Large intestine (tissue), 3 donors: ENCODE measurements at regions not wholly inside any gene's neighbourhood (a gene's known extent, or its start where the extent isn't known, plus 50 kb on each side); places are given as distances from the start of the nearest gene placed in this dataset.

ENCODE experiments used
- DNase-seq, 2 donors: peaks; one replicate each; pipeline versions ENCODE4 v3.0.0 to v3.0.0-alpha.2; 2013
- H3K27ac ChIP-seq: one replicate; pipeline ENCODE4 v1.5.1; 2013; ENCODE audit warnings: low read length
- H3K27me3 ChIP-seq: 2 replicates; pipeline ENCODE4 v1.6.1; 2013; ENCODE audit warnings: low read length; ENCODE audit not compliant: control insufficient read depth, insufficient read depth
- H3K36me3 ChIP-seq: 2 replicates; pipeline ENCODE4 v1.6.1; 2013; ENCODE audit warnings: low read length; ENCODE audit not compliant: control insufficient read depth, insufficient read depth
- H3K4me1 ChIP-seq: one replicate; pipeline ENCODE4 v1.6.1; 2013; ENCODE audit warnings: low read length; ENCODE audit not compliant: control insufficient read depth, insufficient read depth
- H3K4me3 ChIP-seq: one replicate; pipeline ENCODE4 v1.5.1; 2013; ENCODE audit warnings: low read length
- H3K9me3 ChIP-seq: one replicate; pipeline ENCODE4 v1.6.1; 2013; ENCODE audit warnings: mild to moderate bottlenecking, low read depth, low read length, moderate library complexity; ENCODE audit not compliant: control insufficient read depth
- WGBS: methylation state at CpG from one replicate; pipeline ENCODE4 v1.1.5; 2013; ENCODE audit warnings: low lambda C conversion rate; ENCODE audit not compliant: insufficient coverage; 5-methylcytosine and 5-hydroxymethylcytosine counted together

DNA sequence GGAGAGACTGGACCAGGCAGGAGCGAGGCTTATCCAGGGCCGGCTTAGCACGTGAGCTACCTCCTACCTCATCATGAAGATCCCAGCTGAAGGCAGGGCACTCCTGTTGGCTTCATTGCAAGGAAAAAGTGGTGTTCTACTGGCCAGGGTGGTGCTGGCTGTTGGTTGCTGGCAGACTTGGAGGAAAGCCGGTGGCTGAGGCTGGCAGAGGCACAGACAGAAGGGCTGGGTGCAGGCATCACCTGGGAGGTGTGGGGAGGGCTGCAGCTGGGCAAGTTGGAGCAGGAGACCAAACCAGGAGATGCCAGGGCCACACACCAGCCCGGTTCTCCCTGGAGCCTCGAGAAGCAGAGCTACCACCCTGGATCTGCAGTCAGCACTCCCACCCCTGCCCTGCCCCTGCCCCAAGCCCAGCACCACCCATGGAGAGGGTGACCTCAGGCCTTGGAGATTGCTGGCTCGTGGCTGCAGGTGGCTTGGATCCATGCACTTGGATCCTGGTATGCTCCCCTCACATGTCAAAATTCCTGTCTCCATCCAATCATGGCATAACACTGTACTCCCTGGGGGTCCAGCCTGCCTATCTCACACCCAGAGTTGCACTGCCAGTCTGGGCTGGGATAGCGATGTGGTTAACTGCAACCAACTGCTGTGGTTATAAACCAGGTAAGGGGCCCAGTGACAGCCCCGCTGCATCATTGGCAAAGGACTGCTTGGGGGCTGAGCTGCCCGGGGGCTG lies 49.7 kb downstream of the GLI2 start:
- Histone ChIP-seq H3K4me1 (peaks cover 30% of the 10 kb centered on the region), H3K36me3 (no peaks in the 10 kb centered on the region), H3K27ac (no peak overlapping the region), H3K9me3 (no peaks in the 10 kb centered on the region), H3K4me3 (no peak overlapping the region), H3K27me3 (peaks cover 18% of the 10 kb centered on the region)
- DNase-seq = no peak
- WGBS = no CpG with 5 or more reads among the region's 10 CpGs

DNA sequence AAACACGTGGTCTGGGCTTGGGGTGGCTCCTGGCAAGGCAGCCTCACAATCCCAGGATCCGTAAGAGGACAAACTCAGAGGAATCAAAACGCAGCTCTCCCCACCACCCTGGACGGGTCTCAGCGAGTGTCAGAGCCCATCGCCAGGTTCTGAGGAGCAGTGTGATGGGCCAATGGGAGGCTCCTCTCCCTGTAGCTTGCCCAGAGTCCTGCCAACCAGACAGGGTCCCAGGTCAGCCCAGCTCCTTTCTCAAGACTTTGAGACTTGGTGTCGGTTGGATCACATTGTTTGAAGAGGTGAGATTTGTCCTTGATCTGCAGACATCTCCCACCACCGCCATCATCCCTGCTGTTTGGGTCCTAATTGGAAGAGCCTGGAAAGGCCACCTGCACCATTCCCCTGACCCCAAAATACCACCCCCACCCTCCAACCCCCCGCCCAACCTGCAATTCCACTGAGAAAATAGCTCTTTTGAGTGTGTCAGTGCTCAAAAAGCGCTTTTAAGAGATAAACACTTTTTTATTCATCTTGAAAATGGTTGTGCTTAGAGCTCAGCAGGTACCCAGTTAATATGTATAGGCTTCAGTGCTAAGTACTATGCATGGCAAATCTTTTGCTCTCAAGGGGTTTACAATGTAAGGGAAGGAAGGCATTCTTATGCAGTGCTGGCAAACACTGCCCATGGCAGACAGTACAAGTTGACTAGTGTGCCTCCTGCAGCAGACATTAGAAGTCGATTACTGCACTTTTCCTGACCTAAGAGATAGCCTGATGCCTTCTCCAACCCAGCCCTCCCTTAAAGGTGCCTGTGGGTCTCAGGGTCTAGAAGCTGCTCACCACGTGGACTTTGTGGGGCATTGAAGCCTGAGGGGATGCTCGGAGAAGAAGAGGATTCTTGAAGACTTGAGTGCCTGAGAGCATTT lies 50.6 kb downstream of the GLI2 start:
- peak overlapping the region; percentile 66 for H3K27ac ChIP-seq

DNA sequence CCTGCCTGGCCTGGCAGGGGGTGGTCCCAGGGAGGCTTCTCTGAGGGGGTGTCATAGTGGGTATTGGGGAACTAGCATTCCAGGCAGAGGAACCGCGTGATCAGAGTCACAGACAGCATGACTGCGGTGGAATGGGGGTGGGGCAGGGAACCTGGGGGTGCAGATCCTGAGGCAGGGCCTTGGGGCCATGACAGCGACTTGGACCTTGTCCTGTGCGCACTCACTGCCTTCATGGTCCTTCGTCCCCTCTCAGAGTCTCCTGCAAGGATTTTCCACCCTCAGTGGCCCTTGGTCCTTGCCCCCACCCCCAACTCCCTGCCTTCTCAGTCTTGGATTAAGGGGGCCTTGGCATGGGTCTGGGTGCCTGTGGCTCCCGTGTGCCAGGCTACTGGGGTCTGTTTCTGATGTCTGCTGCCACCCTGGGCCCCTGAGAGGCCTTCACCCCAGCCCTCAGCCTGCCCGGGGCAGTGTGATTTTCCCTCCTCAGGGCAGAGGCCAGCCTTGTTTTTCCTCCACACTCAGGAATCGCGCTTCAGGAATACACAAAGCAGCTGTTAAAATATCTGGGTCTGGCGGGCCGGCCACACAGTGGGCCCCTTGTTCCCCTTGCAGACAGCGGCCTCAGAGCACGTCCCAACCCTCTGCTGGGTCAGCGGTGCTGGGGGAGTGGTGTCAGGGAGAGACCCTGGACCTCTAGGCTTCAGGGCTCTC lies 51.6 kb downstream of the GLI2 start:
- Histone ChIP-seq H3K36me3 (no peaks in the 10 kb centered on the region), H3K4me1 (peaks cover 30% of the 10 kb centered on the region), H3K9me3 (no peaks in the 10 kb centered on the region), H3K27ac (peak overlapping the region; percentile 66), H3K4me3 (no peak overlapping the region), H3K27me3 (peaks cover 10% of the 10 kb centered on the region)
- WGBS = 30% methylated on average over 2 of the region's 15 CpGs
- DNase-seq = peak; percentile 78 to 87

More for the DNA sequence above, 50.6 kb downstream of the GLI2 start:
- Histone ChIP-seq H3K4me1 (peaks cover 30% of the 10 kb centered on the region), H3K4me3 (no peak overlapping the region), H3K9me3 (no peaks in the 10 kb centered on the region), H3K36me3 (no peaks in the 10 kb centered on the region), H3K27me3 (peaks cover 13% of the 10 kb centered on the region)
- no CpG with 5 or more reads among the region's 13 CpGs for WGBS
- no peak for DNase-seq

DNA sequence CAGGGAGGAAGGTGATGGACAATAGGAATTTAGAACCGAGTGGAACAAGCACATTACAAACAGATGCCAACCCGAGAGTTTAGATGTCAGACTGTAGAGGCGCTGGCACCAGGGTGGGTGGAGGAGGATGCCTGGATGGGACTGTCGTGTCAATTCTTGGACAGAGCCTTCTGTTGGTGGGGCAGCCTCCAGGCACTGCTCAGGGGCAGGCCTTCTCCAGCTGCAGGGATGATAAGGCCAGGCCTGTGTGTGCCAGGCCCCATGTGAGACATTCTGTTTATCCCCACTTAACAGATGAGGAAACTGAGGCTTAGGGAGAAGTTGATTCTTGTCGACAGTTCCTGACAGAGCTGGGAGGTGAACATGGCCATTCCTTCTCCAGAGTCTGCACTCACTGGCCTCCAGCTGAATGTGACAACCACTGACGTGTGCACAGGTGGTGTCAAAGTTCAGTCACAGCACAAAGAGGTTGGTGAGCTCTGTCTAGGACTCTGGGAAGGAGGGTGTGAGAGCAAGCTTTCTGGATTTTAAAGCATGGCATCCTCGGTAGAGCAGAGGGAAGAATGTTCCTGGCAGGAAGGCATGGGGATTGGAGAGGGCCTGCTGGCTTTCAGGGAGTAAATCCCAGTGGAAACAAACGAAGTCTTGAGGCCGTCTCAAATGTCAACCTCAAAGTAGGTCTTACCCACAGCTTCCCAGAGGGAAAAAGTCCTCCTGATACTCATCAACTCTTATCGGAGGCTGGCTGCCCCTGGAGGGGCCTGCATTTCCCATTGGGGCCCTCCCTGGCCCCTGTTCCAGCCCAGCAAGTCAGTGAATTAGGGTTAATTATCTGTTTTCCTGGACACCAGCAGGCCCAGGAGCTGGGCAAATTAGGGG lies 52.4 kb downstream of the GLI2 start:
- no peak overlapping the region for H3K4me3 ChIP-seq
- DNase-seq = peak; percentile 75 to 85
- H3K27me3 ChIP-seq = peaks cover 4% of the 10 kb centered on the region
- H3K9me3 ChIP-seq = no peaks in the 10 kb centered on the region
- no CpG with 5 or more reads among the region's 10 CpGs for WGBS
- H3K27ac ChIP-seq = peak overlapping the region; percentile 66
- H3K4me1 ChIP-seq = peaks cover 30% of the 10 kb centered on the region
- no peaks in the 10 kb centered on the region for H3K36me3 ChIP-seq

DNA sequence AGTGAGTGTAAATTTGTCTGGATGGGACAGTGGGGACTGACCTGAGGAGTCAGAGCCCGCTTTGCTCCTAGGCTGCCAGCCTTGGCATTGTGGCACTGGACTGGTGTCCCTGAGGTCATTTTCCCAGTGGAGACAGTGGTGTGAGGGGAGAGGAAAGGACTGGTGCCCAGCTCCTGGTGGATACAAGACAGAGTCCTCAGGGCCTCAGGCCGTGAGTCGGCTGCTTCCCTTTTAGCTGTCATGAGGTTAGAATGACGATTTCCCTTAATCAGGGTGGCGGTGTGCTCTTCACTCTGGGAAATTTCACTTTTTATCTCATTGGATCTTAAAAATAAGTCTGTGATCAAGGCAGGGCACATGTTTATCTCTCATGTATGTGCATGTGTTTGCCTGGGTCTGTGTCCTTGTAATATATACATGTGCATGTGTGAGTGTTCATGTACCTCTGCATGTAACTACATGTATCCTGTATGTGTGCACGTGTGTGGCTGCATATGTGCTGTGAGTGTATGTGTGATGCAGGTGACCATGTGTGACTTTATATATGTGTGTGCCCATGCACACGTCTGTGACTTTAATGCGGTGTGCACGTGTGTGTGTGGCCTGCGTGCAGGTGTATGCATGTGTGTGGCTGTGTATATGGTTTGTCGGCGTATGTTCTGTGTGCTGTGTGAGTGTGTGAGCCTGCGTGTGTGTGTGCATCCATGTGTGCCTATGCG lies 55.7 kb downstream of the GLI2 start:
- no CpG with 5 or more reads among the region's 14 CpGs for WGBS

DNA sequence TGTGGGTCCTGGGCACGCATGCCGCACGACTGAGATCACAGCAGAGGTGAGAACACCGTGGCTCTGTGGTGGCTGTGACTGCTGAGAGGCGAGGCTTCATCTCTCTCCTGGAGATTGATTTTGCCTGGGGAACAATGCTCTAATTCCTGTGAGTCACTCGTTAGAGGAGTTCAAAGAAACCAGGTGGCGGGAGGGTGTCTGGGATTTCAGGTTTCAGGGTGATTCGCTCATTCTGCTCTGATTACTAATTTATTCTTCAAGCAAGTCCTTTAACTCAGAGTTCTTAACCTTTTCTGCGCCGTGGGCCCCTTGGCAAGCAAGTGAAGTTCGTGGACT lies 56.3 kb downstream of the GLI2 start:
- no peak overlapping the region for H3K27ac ChIP-seq
- H3K36me3 ChIP-seq = no peaks in the 10 kb centered on the region
- 67% methylated on average over 2 of the region's 11 CpGs for WGBS
- DNase-seq = no peak
- H3K27me3 ChIP-seq = peaks cover 8% of the 10 kb centered on the region
- H3K4me3 ChIP-seq = no peak overlapping the region
- H3K9me3 ChIP-seq = no peaks in the 10 kb centered on the region
- H3K4me1 ChIP-seq = peaks cover 27% of the 10 kb centered on the region

More for the DNA sequence above, 55.7 kb downstream of the GLI2 start:
- Histone ChIP-seq H3K9me3 (no peaks in the 10 kb centered on the region), H3K27me3 (peaks cover 5% of the 10 kb centered on the region), H3K4me1 (peaks cover 30% of the 10 kb centered on the region), H3K4me3 (no peak overlapping the region), H3K36me3 (no peaks in the 10 kb centered on the region), H3K27ac (no peak overlapping the region)
- no peak for DNase-seq

DNA sequence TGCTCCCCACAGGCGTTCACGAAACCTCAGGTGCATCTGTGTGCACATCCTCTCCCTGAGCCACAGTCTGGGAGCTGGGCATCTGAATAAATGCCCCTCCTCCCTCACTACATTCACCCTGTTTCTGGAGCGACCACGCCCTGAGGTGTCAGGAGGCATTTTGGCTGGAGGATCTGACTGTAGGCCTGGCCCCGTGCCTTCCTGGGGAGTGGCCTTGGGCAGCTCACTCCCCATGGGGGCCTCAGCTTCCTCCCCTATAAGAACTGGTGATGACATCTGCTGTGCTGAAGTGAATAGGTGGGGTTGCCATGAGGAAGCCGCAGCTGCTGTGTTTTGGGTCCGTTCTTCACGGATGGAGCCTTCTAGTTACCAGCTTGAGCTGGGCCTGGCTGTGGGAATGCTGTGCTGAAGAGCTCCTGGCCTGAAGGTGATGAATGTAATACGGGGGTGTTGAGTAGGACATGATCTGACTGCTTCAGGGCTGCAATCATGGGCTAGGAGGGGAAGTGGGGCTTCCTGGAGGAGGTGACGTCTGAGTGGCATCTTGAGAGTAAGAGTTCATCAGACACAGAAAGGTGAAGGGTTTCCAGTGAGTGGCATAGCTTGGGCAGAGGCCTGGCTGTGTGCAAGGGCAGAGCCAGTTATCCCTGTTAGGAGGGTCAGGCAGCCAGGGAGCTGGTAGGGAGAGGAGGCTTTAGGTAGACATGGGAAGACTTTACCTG lies 58.2 kb downstream of the GLI2 start:
- H3K4me3 ChIP-seq = no peak overlapping the region
- H3K4me1 ChIP-seq = peaks cover 12% of the 10 kb centered on the region
- no peak for DNase-seq
- no peak overlapping the region for H3K27ac ChIP-seq
- no peaks in the 10 kb centered on the region for H3K36me3 ChIP-seq
- no peaks in the 10 kb centered on the region for H3K9me3 ChIP-seq
- no CpG with 5 or more reads among the region's 10 CpGs for WGBS
- peaks cover 17% of the 10 kb centered on the region for H3K27me3 ChIP-seq

DNA sequence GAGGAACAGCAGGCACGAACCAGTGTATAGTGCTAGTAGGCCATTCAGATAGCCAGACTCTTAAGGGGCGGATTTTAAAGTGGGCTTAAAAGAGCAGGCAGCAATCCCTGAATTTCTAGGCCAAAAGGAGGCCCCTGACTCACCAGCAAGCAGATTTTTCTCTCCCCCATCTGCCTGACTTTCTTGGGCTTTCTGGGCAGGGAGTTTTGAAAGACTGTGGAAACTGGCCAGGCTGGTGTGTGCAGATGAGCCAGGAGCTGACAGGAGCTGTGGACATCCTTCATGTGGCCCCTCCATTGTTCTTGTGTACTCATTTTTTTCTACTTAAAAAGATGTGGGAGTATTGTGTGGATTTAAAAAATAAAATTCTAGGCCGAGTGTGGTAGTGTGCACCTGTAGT lies 59.0 kb downstream of the GLI2 start:
- no CpG with 5 or more reads among the region's 3 CpGs for WGBS
- Histone ChIP-seq H3K27ac (no peak overlapping the region), H3K27me3 (peaks cover 17% of the 10 kb centered on the region), H3K4me1 (peaks cover 5% of the 10 kb centered on the region), H3K4me3 (no peak overlapping the region), H3K36me3 (no peaks in the 10 kb centered on the region), H3K9me3 (no peaks in the 10 kb centered on the region)
- DNase-seq = no peak

GRCh38 chr2:120796094-120796493 lies 60.4 kb downstream of the GLI2 start:
- Histone ChIP-seq H3K4me1 (peaks cover 4% of the 10 kb centered on the region), H3K4me3 (no peak overlapping the region), H3K9me3 (no peaks in the 10 kb centered on the region), H3K27ac (no peak overlapping the region), H3K27me3 (peaks cover 17% of the 10 kb centered on the region), H3K36me3 (no peaks in the 10 kb centered on the region)
- DNase-seq = no peak
- WGBS = no CpG with 5 or more reads among the region's 7 CpGs
